GM12864 (cell line): ENCODE measurements at regions not wholly inside any gene's neighbourhood (a gene's known extent, or its start where the extent isn't known, plus 50 kb on each side); places are given as distances from the start of the nearest gene placed in this dataset.

Source experiments
- DNase-seq: peaks from one replicate; pipeline ENCODE4 v3.0.0-alpha.2; 2011; ENCODE audit warnings: low read depth
- H3K4me3 ChIP-seq: 2 replicates; pipeline ENCODE4 v1.5.1; 2011; ENCODE audit warnings: mild to moderate bottlenecking, low read depth, low read length, control low read depth
- CTCF ChIP-seq: IDR thresholded peaks from 2 replicates; pipeline ENCODE4 v1.5.1; 2011; ENCODE audit warnings: low read depth, mild to moderate bottlenecking, moderate library complexity, low read length, control low read depth, inconsistent platforms; ENCODE audit errors: missing control alignments

GRCh38 chr6:95354551-95354950, 222.8 kb upstream of the MANEA start:
- DNase-seq: no peak
- no peak overlapping the region for H3K4me3 ChIP-seq
- TF ChIP-seq CTCF: no peak

- no peak for TF ChIP-seq CTCF
- no peak for DNase-seq
- H3K4me3 ChIP-seq: no peak overlapping the region
Measured at GRCh38 chr6:95357380-95358020, 219.8 kb upstream of the MANEA start.

- DNase-seq: no peak
- TF ChIP-seq CTCF: peak; percentile 35
- H3K4me3 ChIP-seq: no peak overlapping the region
Measured at GRCh38 chr6:95364016-95364604, 213.2 kb upstream of the MANEA start.

- DNase-seq: no peak
- no peak for TF ChIP-seq CTCF
- no peak overlapping the region for H3K4me3 ChIP-seq
Measured at GRCh38 chr6:95365454-95365853, 211.9 kb upstream of the MANEA start.

GRCh38 chr6:95366414-95366813, 210.9 kb upstream of the MANEA start:
- TF ChIP-seq CTCF: no peak
- H3K4me3 ChIP-seq: no peak overlapping the region

GRCh38 chr6:95383878-95384277, 193.5 kb upstream of the MANEA start:
- DNase-seq: no peak
- no peak overlapping the region for H3K4me3 ChIP-seq
- TF ChIP-seq CTCF: no peak

More at GRCh38 chr6:95366414-95366813, 210.9 kb upstream of the MANEA start:
- no peak for DNase-seq

- DNase-seq: no peak
- TF ChIP-seq CTCF: no peak
- H3K4me3 ChIP-seq: no peak overlapping the region
Measured at GRCh38 chr6:95384988-95385387, 192.3 kb upstream of the MANEA start.
